GM12891 (cell line): ENCODE measurements at regions not wholly inside any gene's neighbourhood (a gene's known extent, or its start where the extent isn't known, plus 50 kb on each side); places are given as distances from the start of the nearest gene placed in this dataset.

ENCODE experiments used
- POLR2AphosphoS5 ChIP-seq: IDR thresholded peaks from 2 replicates; pipeline ENCODE4 v1.6.1; 2011; ENCODE audit warnings: low read depth, low read length, control low read depth
- TAF1 ChIP-seq: IDR thresholded peaks from 2 replicates; pipeline ENCODE4 v1.6.1; 2011; ENCODE audit warnings: low read depth, low read length, control low read depth

- TF ChIP-seq TAF1 (no peak), POLR2AphosphoS5 (no peak)
Observed at GRCh38 chr11:31877863-31878262, 66.7 kb upstream of the PAX6 start.
